Fibroblast of lung (primary cell): ENCODE measurements at regions not wholly inside any gene's neighbourhood (a gene's known extent, or its start where the extent isn't known, plus 50 kb on each side); places are given as distances from the start of the nearest gene placed in this dataset.

Source experiments
- EZH2 ChIP-seq: IDR thresholded peaks from 2 replicates; pipeline ENCODE4 v1.5.1; 2012; ENCODE audit warnings: low read length, control low read depth, mild to moderate bottlenecking; ENCODE audit errors: missing control alignments
- TF ChIP-seq, protein P1 (sequence below), 2 donors: IDR thresholded peaks in 1 of 2; conservative IDR thresholded peaks in 1 of 2; 1 replicate in 1 of 2; 2 replicates in 1 of 2; pipeline ENCODE4 v1.5.1; 2011 to 2012; ENCODE audit warnings: low read length in 2 of 2, control low read depth in 1 of 2, inconsistent platforms in 1 of 2, low read depth in 1 of 2, mild to moderate bottlenecking in 1 of 2

DNA sequence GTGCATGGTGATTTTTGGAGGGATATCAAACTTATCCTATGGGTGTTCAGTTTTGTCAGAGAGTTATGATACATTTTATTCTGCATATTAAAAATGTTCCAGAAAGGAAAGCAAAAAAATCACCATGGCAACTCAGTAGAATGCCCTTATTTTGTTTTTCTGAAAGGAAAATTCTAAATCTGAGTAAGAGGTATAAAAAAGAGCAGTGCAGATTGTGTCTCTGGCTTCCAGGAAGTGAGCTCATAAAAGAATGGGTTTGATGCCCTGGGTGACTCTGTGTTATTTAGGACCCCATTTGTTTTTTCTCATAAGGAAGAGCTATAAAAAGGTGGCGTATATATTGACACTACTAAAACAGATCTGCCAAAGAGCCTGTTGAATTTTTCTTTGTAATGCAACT, 128.8 kb downstream of the UCHL1 start:
- TF ChIP-seq, protein P1, sequence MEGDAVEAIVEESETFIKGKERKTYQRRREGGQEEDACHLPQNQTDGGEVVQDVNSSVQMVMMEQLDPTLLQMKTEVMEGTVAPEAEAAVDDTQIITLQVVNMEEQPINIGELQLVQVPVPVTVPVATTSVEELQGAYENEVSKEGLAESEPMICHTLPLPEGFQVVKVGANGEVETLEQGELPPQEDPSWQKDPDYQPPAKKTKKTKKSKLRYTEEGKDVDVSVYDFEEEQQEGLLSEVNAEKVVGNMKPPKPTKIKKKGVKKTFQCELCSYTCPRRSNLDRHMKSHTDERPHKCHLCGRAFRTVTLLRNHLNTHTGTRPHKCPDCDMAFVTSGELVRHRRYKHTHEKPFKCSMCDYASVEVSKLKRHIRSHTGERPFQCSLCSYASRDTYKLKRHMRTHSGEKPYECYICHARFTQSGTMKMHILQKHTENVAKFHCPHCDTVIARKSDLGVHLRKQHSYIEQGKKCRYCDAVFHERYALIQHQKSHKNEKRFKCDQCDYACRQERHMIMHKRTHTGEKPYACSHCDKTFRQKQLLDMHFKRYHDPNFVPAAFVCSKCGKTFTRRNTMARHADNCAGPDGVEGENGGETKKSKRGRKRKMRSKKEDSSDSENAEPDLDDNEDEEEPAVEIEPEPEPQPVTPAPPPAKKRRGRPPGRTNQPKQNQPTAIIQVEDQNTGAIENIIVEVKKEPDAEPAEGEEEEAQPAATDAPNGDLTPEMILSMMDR (conservative IDR thresholded peaks at IDR 0.05 in 1 of 2, IDR thresholded peaks at IDR 0.05 in 1 of 2; ENCODE audit: low read depth in 1 of 2, low read length in 2 of 2): no peak
- no peak for TF ChIP-seq EZH2
